ENCODE measurements at regions not wholly inside any gene's neighbourhood (a gene's known extent, or its start where the extent isn't known, plus 50 kb on each side); places are given as distances from the start of the nearest gene placed in this dataset.

DNA sequence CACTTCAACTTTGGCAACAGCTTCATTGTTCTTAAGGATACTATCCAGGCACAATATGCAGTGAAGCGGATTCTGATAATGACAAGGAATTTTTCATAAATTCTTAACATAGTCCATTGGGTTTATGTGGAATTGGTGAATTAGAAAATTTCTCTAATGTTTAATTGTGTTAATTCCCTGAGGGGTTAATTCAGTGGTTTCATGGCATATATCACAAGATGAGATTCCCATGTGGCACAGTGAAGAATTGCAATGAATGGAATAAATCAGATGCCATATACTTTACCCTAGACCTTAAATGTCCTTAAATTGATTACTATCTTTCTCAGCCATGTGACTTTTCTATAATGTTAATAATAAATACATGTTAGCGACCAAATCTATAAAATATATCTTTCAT, 1244.1 kb downstream of the ROBO2 start:
- in situ Hi-C loops (cut with MboI; ENCODE audit: low pct_ligation_motif_present in 1 of 4, low pct_unique_long_range_greater_than_20kb in 1 of 4, low sequenced_read_pairs in 3 of 4), result no loop called here
- no peaks in the 10 kb centered on the region for H3K9me3 ChIP-seq
- intact Hi-C loops (cut with DNase I; ENCODE audit: low total_unique reads), result no loop called here

GRCh38 chr3:78285032-78285728, 1245.3 kb downstream of the ROBO2 start:
- H3K27me3 ChIP-seq, result no peaks in the 10 kb centered on the region
- no peaks in the 10 kb centered on the region for H3K9me3 ChIP-seq
- H3K4me1 ChIP-seq, result no peaks in the 10 kb centered on the region
- no peak overlapping the region for H3K4me3 ChIP-seq
- in situ Hi-C loops (cut with MboI; ENCODE audit: low pct_ligation_motif_present in 1 of 4, low pct_unique_long_range_greater_than_20kb in 1 of 4, low sequenced_read_pairs in 3 of 4) (no loop called here), intact Hi-C loops (cut with DNase I; ENCODE audit: low total_unique reads) (no loop called here)
- WGBS, 2 donors (ENCODE audit: low coverage in 1 of 2), result 65 to 68% methylated on average over 6 of the region's 6 CpGs
- TF ChIP-seq CTCF (IDR thresholded peaks at IDR 0.05), result no peak
- no peak for TF ChIP-seq EP300 (IDR thresholded peaks at IDR 0.05; ENCODE audit: low read depth)
- TF ChIP-seq POLR2AphosphoS5 (IDR thresholded peaks at IDR 0.05), result no peak
- no peak for TF ChIP-seq POLR2A (IDR thresholded peaks at IDR 0.05)
- no peak for DNase-seq
- no peak overlapping the region for H3K27ac ChIP-seq
- H3K36me3 ChIP-seq, result no peaks in the 10 kb centered on the region

More for the DNA sequence above, 1244.1 kb downstream of the ROBO2 start:
- DNase-seq, result no peak
- WGBS, 2 donors (ENCODE audit: low coverage in 1 of 2), result 77 to 94% methylated on average over 2 of the region's 2 CpGs
- Histone ChIP-seq H3K4me3 (no peak overlapping the region), H3K36me3 (no peaks in the 10 kb centered on the region), H3K4me1 (no peaks in the 10 kb centered on the region), H3K27ac (no peak overlapping the region), H3K27me3 (no peaks in the 10 kb centered on the region)
- TF ChIP-seq EP300 (IDR thresholded peaks at IDR 0.05; ENCODE audit: low read depth) (no peak), POLR2A (IDR thresholded peaks at IDR 0.05) (no peak), POLR2AphosphoS5 (IDR thresholded peaks at IDR 0.05) (no peak), CTCF (IDR thresholded peaks at IDR 0.05) (no peak)

DNA sequence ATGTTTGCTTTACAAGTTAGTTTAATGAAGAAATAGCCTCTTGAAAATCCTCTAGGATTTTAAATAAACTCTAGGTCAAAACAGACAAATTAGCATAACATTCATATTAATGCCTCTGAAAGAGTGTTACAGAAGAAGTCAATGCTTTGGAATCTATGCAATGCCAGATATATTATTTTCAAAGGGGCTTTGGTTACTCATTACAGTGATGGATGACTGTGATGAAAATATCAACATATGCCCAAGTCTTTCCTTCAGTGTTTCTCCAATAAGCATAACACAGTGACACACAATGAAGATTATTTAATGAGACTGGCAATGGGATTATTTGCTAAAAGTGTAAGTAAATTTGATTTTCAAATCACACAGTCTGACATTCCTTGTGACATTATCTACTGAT, 1247.2 kb downstream of the ROBO2 start:
- intact Hi-C loops (cut with DNase I; ENCODE audit: low total_unique reads), result no loop called here
- H3K36me3 ChIP-seq, result no peaks in the 10 kb centered on the region
- in situ Hi-C loops (cut with MboI; ENCODE audit: low pct_ligation_motif_present in 1 of 4, low pct_unique_long_range_greater_than_20kb in 1 of 4, low sequenced_read_pairs in 3 of 4), result no loop called here
- no peaks in the 10 kb centered on the region for H3K9me3 ChIP-seq
- TF ChIP-seq EP300 (IDR thresholded peaks at IDR 0.05; ENCODE audit: low read depth) (no peak), POLR2AphosphoS5 (IDR thresholded peaks at IDR 0.05) (no peak), POLR2A (IDR thresholded peaks at IDR 0.05) (no peak), CTCF (IDR thresholded peaks at IDR 0.05) (no peak)
- no peak for DNase-seq
- H3K4me1 ChIP-seq, result no peaks in the 10 kb centered on the region
- no peak overlapping the region for H3K27ac ChIP-seq
- H3K4me3 ChIP-seq, result no peak overlapping the region
- H3K27me3 ChIP-seq, result no peaks in the 10 kb centered on the region

DNA sequence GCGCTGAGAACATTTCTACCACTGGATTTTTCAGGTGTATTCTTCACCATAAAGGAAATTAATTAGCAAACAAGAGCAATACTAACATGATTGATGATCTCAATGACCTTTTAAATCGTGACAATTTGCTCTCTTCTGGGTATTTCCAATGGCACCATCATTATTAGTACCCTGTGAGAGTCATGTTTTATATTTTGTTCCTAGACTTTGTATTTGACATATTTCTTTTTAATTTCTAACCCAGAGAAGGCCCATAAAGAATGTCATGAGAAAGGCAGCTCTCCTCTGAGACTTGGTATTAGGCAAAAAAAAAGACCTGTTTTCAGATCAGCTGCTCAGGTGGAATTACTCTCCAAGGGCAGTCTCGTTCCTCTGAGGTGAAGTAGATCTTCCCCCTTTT, 1253.4 kb downstream of the ROBO2 start:
- H3K4me3 ChIP-seq, result no peak overlapping the region
- H3K4me1 ChIP-seq, result no peaks in the 10 kb centered on the region
- DNase-seq, result no peak
- H3K27me3 ChIP-seq, result no peaks in the 10 kb centered on the region
- WGBS, 2 donors (ENCODE audit: low coverage in 1 of 2), result 62 to 63% methylated on average over 2 to 3 of the region's 3 CpGs
- in situ Hi-C loops (cut with MboI; ENCODE audit: low pct_ligation_motif_present in 1 of 4, low pct_unique_long_range_greater_than_20kb in 1 of 4, low sequenced_read_pairs in 3 of 4), result no loop called here
- H3K27ac ChIP-seq, result no peak overlapping the region
- H3K9me3 ChIP-seq, result no peaks in the 10 kb centered on the region
- no peaks in the 10 kb centered on the region for H3K36me3 ChIP-seq
- TF ChIP-seq POLR2AphosphoS5 (IDR thresholded peaks at IDR 0.05) (no peak), POLR2A (IDR thresholded peaks at IDR 0.05) (no peak), CTCF (IDR thresholded peaks at IDR 0.05) (no peak), EP300 (IDR thresholded peaks at IDR 0.05; ENCODE audit: low read depth) (no peak)
- intact Hi-C loops (cut with DNase I; ENCODE audit: low total_unique reads), result no loop called here

All from transverse colon (tissue), 4 donors.